H9 (cell line): ENCODE measurements at regions not wholly inside any gene's neighbourhood (a gene's known extent, or its start where the extent isn't known, plus 50 kb on each side); places are given as distances from the start of the nearest gene placed in this dataset.

Source experiments
- DNase-seq: peaks from one replicate; pipeline ENCODE4 v3.0.0-alpha.2; 2017
- H2AFZ ChIP-seq: one replicate; pipeline ENCODE4 v1.6.1; 2013; ENCODE audit warnings: mild to moderate bottlenecking, low read length, control low read depth, moderate library complexity
- H2AK5ac ChIP-seq: 2 replicates; pipeline ENCODE4 v1.6.1; 2013; ENCODE audit warnings: low read length, control low read depth, mixed read lengths; ENCODE audit not compliant: insufficient read length
- H2BK120ac ChIP-seq: one replicate; pipeline ENCODE4 v1.6.1; 2013; ENCODE audit warnings: low read depth, mild to moderate bottlenecking, low read length, control low read depth, inconsistent platforms; ENCODE audit not compliant: poor library complexity, severe bottlenecking
- H2BK12ac ChIP-seq: 2 replicates; pipeline ENCODE4 v1.6.1; 2013; ENCODE audit warnings: low read length, control low read depth, mixed read lengths, low read depth; ENCODE audit not compliant: insufficient read length
- H2BK15ac ChIP-seq: 2 replicates; pipeline ENCODE4 v1.6.1; 2013; ENCODE audit warnings: low read depth, low read length, control low read depth
- H2BK20ac ChIP-seq: one replicate; pipeline ENCODE4 v1.6.1; 2013; ENCODE audit warnings: low read depth, mild to moderate bottlenecking, low read length, control low read depth, inconsistent platforms; ENCODE audit not compliant: poor library complexity, severe bottlenecking
- H2BK5ac ChIP-seq: 2 replicates; pipeline ENCODE4 v1.6.1; 2013; ENCODE audit warnings: low read length, control low read depth, mixed read lengths; ENCODE audit not compliant: insufficient read length
- H3K14ac ChIP-seq: 2 replicates; pipeline ENCODE4 v1.6.1; 2013; ENCODE audit warnings: low read length, control low read depth; ENCODE audit not compliant: insufficient read depth
- H3K18ac ChIP-seq: 2 replicates; pipeline ENCODE4 v1.6.1; 2013; ENCODE audit warnings: low read depth, mild to moderate bottlenecking, mixed read lengths, low read length, control low read depth; ENCODE audit not compliant: insufficient read length
- H3K23ac ChIP-seq: 2 replicates; pipeline ENCODE4 v1.6.1; 2013; ENCODE audit warnings: low read length, control low read depth, mixed read lengths, low read depth; ENCODE audit not compliant: insufficient read length
- H3K23me2 ChIP-seq: 2 replicates; pipeline ENCODE4 v1.6.1; 2013; ENCODE audit warnings: low read depth, mild to moderate bottlenecking, mixed read lengths, low read length, control low read depth; ENCODE audit not compliant: insufficient read length, poor library complexity, severe bottlenecking
- H3K27ac ChIP-seq: 2 replicates; pipeline ENCODE4 v1.5.1; 2013; ENCODE audit warnings: low read length, control low read depth, mixed read lengths, low read depth; ENCODE audit not compliant: insufficient read length
- H3K27me3 ChIP-seq: 2 replicates; pipeline ENCODE4 v1.6.1; 2013; ENCODE audit warnings: low read length, control low read depth, inconsistent platforms; ENCODE audit not compliant: insufficient read depth
- H3K4ac ChIP-seq: 2 replicates; pipeline ENCODE4 v1.6.1; 2013; ENCODE audit warnings: low read depth, mild to moderate bottlenecking, control low read depth, inconsistent platforms, low read length, moderate library complexity
- H3K4me1 ChIP-seq: 2 replicates; pipeline ENCODE4 v1.6.1; 2013; ENCODE audit warnings: low read length, control low read depth, inconsistent platforms; ENCODE audit not compliant: insufficient read depth
- H3K4me2 ChIP-seq: 2 replicates; pipeline ENCODE4 v1.6.1; 2013; ENCODE audit warnings: low read length, control low read depth, mixed read lengths; ENCODE audit not compliant: insufficient read length, insufficient read depth
- H3K56ac ChIP-seq: 2 replicates; pipeline ENCODE4 v1.6.1; 2013; ENCODE audit warnings: low read depth, mild to moderate bottlenecking, mixed read lengths, low read length, control low read depth; ENCODE audit not compliant: insufficient read length
- H3K79me1 ChIP-seq: 2 replicates; pipeline ENCODE4 v1.6.1; 2013; ENCODE audit warnings: low read depth, mild to moderate bottlenecking, moderate library complexity, low read length, control low read depth, inconsistent platforms; ENCODE audit not compliant: insufficient read depth, poor library complexity, severe bottlenecking
- H3K79me2 ChIP-seq: 2 replicates; pipeline ENCODE4 v1.6.1; 2013; ENCODE audit warnings: low read length, control low read depth, inconsistent platforms; ENCODE audit not compliant: insufficient read depth
- H3K9ac ChIP-seq: 2 replicates; pipeline ENCODE4 v1.6.1; 2013; ENCODE audit warnings: low read length, control low read depth, mixed read lengths; ENCODE audit not compliant: insufficient read length; ENCODE audit errors: extremely low read depth
- H3K9me3 ChIP-seq: one replicate; pipeline ENCODE4 v1.6.1; 2013; ENCODE audit warnings: low read depth, low read length, inconsistent platforms; ENCODE audit not compliant: control insufficient read depth
- H3T11ph ChIP-seq: one replicate; pipeline ENCODE4 v1.6.1; 2013; ENCODE audit warnings: mild to moderate bottlenecking, low read length, control low read depth, inconsistent platforms
- H4K20me1 ChIP-seq: one replicate; pipeline ENCODE4 v1.6.1; 2013; ENCODE audit not compliant: control insufficient read depth, insufficient read length, insufficient read depth
- H4K5ac ChIP-seq: 2 replicates; pipeline ENCODE4 v1.6.1; 2013; ENCODE audit warnings: low read depth, mild to moderate bottlenecking, mixed read lengths, low read length, control low read depth; ENCODE audit not compliant: insufficient read length
- H4K8ac ChIP-seq: replicated peaks from 2 replicates; pipeline ENCODE4 v1.6.1; 2013; ENCODE audit warnings: low read length, control low read depth, mixed read lengths, low read depth; ENCODE audit not compliant: insufficient read length
- H4K91ac ChIP-seq: 2 replicates; pipeline ENCODE4 v1.6.1; 2013; ENCODE audit warnings: low read depth, mild to moderate bottlenecking, moderate library complexity, mixed read lengths, low read length, control low read depth; ENCODE audit not compliant: insufficient read length
- H3K27ac Mint-ChIP-seq, 3 experiments: 2 replicates in 2 of 3; 3 replicates in 1 of 3; pipeline ENCODE4 v1.8.0; 2020 to 2021; ENCODE audit warnings: mixed read lengths in 3 of 3, mild to moderate bottlenecking in 1 of 3, moderate library complexity in 1 of 3
- H3K27me3 Mint-ChIP-seq: 2 replicates; pipeline ENCODE4 v1.8.0; 2021; ENCODE audit warnings: low read depth, mild to moderate bottlenecking, moderate library complexity, mixed read lengths
- H3K36me3 Mint-ChIP-seq, 3 experiments: 2 replicates in 2 of 3; 3 replicates in 1 of 3; pipeline ENCODE4 v1.8.0; 2020 to 2021; ENCODE audit warnings: low read depth in 3 of 3, mixed read lengths in 3 of 3; ENCODE audit not compliant: insufficient read depth in 1 of 3
- H3K4me1 Mint-ChIP-seq, 2 experiments: 2 replicates each; pipeline ENCODE4 v1.8.0; 2020; ENCODE audit warnings: mixed read lengths in 2 of 2
- H3K4me3 Mint-ChIP-seq, 2 experiments: 2 replicates in 1 of 2; 3 replicates in 1 of 2; pipeline ENCODE4 v1.8.0; 2020 to 2021; ENCODE audit warnings: mild to moderate bottlenecking in 2 of 2, mixed read lengths in 2 of 2, moderate library complexity in 1 of 2
- H3K9me3 Mint-ChIP-seq, 2 experiments: 2 replicates in 1 of 2; 3 replicates in 1 of 2; pipeline ENCODE4 v1.8.0; 2020; ENCODE audit warnings: mild to moderate bottlenecking in 2 of 2, mixed read lengths in 2 of 2, moderate library complexity in 1 of 2
- CTCF ChIP-seq: fragments of 200-600 bp; sonication (generic); conservative IDR thresholded peaks from 3 replicates; pipeline ENCODE4 v1.8.0; 2021; ENCODE audit warnings: antibody characterized with exemption, mild to moderate bottlenecking
- WGBS: extraction: QIAGEN DNeasy Blood & Tissue Kit; methylation state at CpG from one replicate; pipeline ENCODE4 v1.1.7; 2013; ENCODE audit warnings: missing lambda C conversion rate, low lambda C conversion rate, mixed read lengths; ENCODE audit not compliant: insufficient read length; ENCODE audit errors: extremely low coverage; 5-methylcytosine and 5-hydroxymethylcytosine counted together

- Histone ChIP-seq H3K56ac (no peak overlapping the region), H3T11ph (no peak overlapping the region), H2BK20ac (no peak overlapping the region), H3K79me2 (no peaks in the 10 kb centered on the region), H4K20me1 (no peaks in the 10 kb centered on the region), H2BK5ac (no peak overlapping the region), H3K9me3 (no peaks in the 10 kb centered on the region), H3K79me1 (no peaks in the 10 kb centered on the region), H3K9ac (no peak overlapping the region), H3K4ac (no peak overlapping the region), H3K23me2 (no peaks in the 10 kb centered on the region), H2BK12ac (no peak overlapping the region), H3K4me1 (no peaks in the 10 kb centered on the region), H4K8ac (no peak overlapping the region), H3K23ac (no peak overlapping the region), H3K27me3 (no peaks in the 10 kb centered on the region), H3K14ac (no peak overlapping the region), H2BK15ac (no peak overlapping the region), H2AK5ac (no peak overlapping the region), H3K27ac (no peak overlapping the region), H2BK120ac (no peak overlapping the region), H2AFZ (no peak overlapping the region), H4K5ac (no peak overlapping the region), H3K18ac (no peak overlapping the region), H4K91ac (no peak overlapping the region), H3K4me2 (no peak overlapping the region)
- Mint-ChIP-seq H3K27ac (no peak overlapping the region), H3K4me3 (no peak overlapping the region), H3K9me3 (no peaks in the 10 kb centered on the region), H3K27me3 (no peaks in the 10 kb centered on the region), H3K36me3 (no peaks in the 10 kb centered on the region), H3K4me1 (peaks cover 9 to 10% of the 10 kb centered on the region in 2 experiments)
- DNase-seq, result no peak
- no peak for TF ChIP-seq CTCF
- no CpG with 5 or more reads among the region's 10 CpGs for WGBS
Measured at GRCh38 chr3:64939747-64940450, 252.1 kb upstream of the ADAMTS9 start.
